WI38 (cell line): ENCODE measurements at regions not wholly inside any gene's neighbourhood (a gene's known extent, or its start where the extent isn't known, plus 50 kb on each side); places are given as distances from the start of the nearest gene placed in this dataset.
A peak's percentile ranks its signal among the peaks of the same experiment; 100 is the strongest.

ENCODE experiments used
- H3K4me3 ChIP-seq: 2 replicates; pipeline ENCODE4 v1.5.1; 2011; ENCODE audit warnings: low read depth, mild to moderate bottlenecking, control low read depth, low read length
- TF ChIP-seq, protein P1 (sequence below): IDR thresholded peaks from 2 replicates; pipeline ENCODE4 v1.5.1; 2012; ENCODE audit warnings: low read depth, mild to moderate bottlenecking, control low read depth, low read length

DNA sequence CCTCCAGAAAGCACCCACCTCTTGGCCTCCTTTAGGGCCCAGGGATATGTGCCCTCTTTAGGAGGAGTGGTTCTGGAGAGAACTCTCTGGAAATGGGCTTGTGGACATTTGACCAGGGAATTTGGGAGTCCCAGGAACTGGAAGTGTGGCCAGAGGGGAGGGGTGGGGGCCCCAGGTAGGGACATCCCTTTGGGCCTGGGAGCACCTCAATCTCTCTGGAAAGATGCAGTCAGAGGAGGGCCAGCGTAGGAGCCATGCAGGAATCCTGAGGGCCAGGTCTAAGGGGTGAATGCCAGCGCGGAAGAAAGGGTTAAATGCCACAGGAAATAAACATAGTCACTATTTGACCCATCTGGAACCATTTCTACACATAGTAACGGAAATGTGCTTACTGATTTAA lies 50.3 kb upstream of the ITGA11 start:
- TF ChIP-seq, protein P1, sequence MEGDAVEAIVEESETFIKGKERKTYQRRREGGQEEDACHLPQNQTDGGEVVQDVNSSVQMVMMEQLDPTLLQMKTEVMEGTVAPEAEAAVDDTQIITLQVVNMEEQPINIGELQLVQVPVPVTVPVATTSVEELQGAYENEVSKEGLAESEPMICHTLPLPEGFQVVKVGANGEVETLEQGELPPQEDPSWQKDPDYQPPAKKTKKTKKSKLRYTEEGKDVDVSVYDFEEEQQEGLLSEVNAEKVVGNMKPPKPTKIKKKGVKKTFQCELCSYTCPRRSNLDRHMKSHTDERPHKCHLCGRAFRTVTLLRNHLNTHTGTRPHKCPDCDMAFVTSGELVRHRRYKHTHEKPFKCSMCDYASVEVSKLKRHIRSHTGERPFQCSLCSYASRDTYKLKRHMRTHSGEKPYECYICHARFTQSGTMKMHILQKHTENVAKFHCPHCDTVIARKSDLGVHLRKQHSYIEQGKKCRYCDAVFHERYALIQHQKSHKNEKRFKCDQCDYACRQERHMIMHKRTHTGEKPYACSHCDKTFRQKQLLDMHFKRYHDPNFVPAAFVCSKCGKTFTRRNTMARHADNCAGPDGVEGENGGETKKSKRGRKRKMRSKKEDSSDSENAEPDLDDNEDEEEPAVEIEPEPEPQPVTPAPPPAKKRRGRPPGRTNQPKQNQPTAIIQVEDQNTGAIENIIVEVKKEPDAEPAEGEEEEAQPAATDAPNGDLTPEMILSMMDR = no peak

DNA sequence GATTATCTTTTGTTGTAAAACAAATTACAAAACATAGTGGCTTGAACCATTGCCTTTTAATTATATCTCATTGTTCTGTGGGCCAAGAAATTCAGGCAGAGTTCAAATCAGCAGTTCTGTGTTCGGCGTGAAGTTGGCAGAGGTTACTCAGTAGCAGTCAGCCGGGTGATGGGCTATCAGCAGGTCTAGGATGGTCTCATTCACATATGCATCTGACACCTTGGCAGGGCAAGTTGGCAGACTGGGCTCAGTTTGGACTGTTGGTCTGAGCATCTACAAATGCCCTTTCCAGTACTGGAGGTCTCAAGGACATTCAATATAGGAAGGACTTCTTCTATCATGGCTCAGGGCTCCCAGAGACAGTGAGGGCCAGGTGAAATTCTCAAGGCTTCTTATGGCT lies 51.2 kb upstream of the ITGA11 start:
- H3K4me3 ChIP-seq = no peak overlapping the region
- TF ChIP-seq, protein P1 = no peak

More for the DNA sequence above, 50.3 kb upstream of the ITGA11 start:
- H3K4me3 ChIP-seq = no peak overlapping the region

DNA sequence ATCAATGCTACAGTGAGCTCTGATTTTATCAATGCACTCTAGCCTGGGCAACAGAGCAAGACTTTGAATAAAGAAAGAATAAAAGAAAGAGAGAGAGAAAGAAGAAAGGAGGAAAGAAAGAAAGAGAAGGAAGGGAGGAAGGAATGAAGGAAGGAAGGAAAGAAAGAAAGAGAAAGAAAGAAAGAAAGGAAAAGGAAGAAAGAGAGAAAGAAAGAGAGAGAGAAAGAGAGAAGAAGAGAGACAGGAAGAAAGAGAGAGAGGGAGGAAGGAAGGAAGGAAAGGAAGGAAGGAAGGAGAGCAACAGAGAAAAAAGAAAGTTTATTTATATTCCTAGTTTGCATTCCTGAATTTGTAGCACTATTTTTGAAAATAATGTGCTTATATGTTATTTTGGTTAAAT lies 52.3 kb upstream of the ITGA11 start:
- no peak overlapping the region for H3K4me3 ChIP-seq
- TF ChIP-seq, protein P1 = no peak

DNA sequence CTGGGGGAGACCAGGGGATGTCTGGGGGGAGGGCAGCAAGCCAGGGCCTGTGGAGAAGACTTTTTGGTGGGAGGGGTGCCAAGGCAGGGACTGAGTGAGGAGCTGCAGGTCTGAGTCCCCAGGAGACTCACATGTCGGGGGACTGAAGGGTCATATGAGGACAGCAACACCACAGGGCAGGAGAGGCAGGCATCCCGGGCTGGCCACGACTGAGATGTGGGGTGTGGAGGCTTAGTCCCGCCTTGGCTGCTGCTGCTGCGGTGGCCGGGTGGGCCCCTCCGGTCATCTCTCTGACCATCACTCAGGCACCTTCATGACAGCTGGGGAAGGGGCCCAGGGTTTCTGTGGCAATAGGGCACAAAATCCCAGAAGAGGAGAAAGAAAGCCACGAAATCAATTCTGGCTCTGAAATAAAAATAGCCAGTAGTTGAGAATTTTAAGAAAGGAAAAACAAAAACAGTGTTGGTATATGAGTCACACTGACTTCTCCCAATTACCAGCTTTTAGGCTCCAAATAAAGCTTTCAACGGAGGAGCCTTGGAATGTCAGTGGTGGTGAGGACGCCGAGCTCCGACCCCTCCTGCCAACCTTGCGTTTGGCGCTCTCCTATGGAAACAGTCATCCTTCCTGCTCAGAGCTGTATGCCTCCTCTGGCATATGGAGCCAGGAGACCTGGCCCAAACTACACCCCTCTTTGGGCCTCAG lies 52.9 kb upstream of the ITGA11 start:
- peak overlapping the region; percentile 36 for H3K4me3 ChIP-seq
- TF ChIP-seq, protein P1 = no peak

DNA sequence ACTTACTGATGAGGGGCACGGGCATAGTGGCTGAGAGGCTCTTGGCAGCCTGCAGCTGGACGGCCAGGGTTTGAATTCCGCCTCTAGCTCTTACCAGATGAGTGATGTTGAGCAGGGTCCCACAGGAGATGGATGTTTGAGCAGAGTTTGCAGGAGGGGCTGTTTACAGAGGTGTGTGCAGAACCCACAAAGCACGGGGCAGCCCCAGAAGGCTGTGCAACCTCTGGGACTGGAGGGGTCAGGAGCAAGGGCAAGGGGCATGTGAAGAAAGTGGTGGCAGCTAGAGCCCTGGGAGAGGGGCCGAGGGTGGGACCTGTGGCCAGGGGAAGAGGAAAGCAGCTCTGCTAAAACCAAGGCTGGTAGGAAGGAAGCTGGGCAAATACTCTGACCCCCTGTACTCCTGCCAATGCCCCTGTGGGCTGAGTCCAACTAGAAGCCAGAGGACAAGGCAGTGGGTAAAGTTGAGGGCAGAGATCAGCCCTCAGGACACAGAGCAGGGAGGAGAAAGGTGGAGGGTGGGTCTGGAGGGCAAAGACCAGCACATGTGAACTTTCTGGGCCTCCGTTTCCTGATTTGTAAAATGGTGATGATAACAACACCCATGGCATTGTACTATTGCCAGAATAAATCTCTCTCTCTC lies 53.9 kb upstream of the ITGA11 start:
- no peak overlapping the region for H3K4me3 ChIP-seq
- TF ChIP-seq, protein P1 = no peak

DNA sequence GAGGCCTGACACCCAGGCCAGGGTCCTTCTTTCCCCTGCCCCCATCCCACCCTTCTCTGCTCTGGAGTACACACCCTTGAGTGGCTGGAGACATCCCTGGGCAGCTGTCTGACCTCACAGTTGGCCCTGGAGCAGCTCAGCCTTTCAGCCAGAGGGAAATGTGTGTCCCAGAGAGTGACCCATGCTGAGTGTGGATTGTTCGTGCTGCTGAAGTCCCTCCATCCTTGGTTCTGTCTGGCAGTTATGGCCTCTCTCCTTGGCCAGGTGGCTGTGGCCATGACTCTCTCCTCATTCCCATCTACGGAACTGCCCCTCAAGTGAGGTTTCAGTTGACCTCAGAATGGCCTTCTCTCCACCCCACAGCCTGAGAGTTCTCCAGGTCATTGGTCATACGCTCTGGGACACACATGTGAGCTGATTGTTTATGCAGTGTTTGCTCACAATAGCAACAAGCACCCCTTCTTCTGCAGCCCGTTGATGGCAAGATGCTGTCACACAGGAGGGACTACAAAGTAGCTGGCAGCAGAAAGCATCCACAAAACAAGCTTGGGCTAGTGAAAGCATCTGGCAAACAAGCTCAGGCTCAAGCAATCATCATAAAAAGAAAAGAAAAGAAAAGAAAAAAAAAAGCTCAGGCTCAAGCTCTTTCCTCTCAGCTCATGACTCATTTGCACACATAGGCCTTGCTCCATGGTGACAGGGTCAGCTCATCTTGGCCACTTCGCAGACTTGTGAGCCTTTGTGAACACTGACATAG lies 55.3 kb upstream of the ITGA11 start:
- no peak overlapping the region for H3K4me3 ChIP-seq
- TF ChIP-seq, protein P1 = no peak

DNA sequence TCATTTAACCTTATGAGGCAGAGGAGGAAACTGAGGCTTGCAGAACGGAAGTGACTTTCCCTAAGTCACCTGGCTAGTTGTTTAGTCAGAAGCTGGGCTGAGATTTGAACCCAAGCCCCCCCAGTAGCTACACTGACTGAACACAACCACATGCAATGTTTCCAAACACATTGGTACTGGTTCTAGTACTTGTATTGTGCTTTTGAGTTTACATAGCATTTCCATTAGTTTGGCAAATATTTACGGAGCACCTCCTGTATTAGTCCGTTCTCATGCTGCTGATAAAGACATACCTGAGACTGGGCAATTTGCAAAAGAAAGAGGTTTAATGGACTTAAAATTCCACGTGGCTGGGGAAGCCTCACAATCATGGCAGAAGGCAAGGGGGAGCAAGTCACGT lies 56.3 kb upstream of the ITGA11 start:
- TF ChIP-seq, protein P1 = no peak
- no peak overlapping the region for H3K4me3 ChIP-seq
